ENCODE measurements at regions not wholly inside any gene's neighbourhood (a gene's known extent, or its start where the extent isn't known, plus 50 kb on each side); places are given as distances from the start of the nearest gene placed in this dataset.

- TF ChIP-seq CTCF (IDR thresholded peaks at IDR 0.05; ENCODE audit: low read depth, low read length, missing control alignments): no peak
- H3K4me3 ChIP-seq (ENCODE audit: low read depth, low read length): no peak overlapping the region
- in situ Hi-C loops (cut with HindIII; ENCODE audit: low sequenced_read_pairs): no loop called here
- DNase-seq (ENCODE audit: low read depth): no peak
Measured at GRCh38 chr14:29282169-29282568, 515.6 kb downstream of the FOXG1 start.

GRCh38 chr14:29290441-29290840 lies 523.9 kb downstream of the FOXG1 start:
- H3K4me3 ChIP-seq (ENCODE audit: low read depth, low read length): no peak overlapping the region
- DNase-seq (ENCODE audit: low read depth): no peak
- in situ Hi-C loops (cut with HindIII; ENCODE audit: low sequenced_read_pairs): no loop called here
- TF ChIP-seq CTCF (IDR thresholded peaks at IDR 0.05; ENCODE audit: low read depth, low read length, missing control alignments): no peak

DNA sequence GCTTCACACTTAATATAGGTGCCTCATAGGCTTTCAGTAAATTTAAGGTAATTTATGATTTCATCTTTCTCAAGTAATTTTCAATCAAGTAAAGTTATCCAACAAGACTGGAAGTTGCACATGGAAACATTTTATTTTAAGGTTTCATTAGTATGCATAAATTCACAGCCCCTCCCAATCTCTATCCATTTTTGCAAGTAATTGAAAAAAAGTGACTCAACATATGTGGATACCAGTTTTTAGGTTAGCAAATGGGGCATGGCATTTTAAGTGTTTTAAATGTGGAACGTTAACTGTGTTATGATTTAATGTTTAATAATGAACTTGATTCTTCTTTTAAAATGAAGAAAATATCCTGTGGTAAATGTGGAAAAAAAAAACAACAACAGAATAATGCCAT lies 532.8 kb downstream of the FOXG1 start:
- H3K4me3 ChIP-seq (ENCODE audit: low read depth, low read length): no peak overlapping the region
- in situ Hi-C loops (cut with HindIII; ENCODE audit: low sequenced_read_pairs): no loop called here
- DNase-seq (ENCODE audit: low read depth): no peak
- no peak for TF ChIP-seq CTCF (IDR thresholded peaks at IDR 0.05; ENCODE audit: low read depth, low read length, missing control alignments)

DNA sequence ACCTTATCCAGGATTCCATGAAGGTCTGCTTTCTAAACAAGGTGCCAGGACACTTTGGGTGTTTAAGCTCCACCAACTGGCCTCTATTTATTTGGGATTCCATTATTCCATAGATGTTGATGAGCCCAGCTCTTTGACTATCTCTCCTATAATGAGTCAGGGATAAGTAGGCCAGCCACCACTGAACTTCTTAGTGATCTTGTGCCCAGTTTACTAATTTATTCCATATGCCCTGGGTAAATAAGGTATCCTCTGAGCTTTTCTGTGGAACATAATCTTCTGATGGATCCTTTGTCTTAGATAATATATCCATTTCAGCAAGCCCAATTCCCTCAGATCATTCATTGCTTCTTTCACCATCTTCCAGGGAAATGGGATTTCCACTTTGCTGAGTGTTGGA lies 535.0 kb downstream of the FOXG1 start:
- no peak for TF ChIP-seq CTCF (IDR thresholded peaks at IDR 0.05; ENCODE audit: low read depth, low read length, missing control alignments)
- no peak overlapping the region for H3K4me3 ChIP-seq (ENCODE audit: low read depth, low read length)
- no peak for DNase-seq (ENCODE audit: low read depth)
- in situ Hi-C loops (cut with HindIII; ENCODE audit: low sequenced_read_pairs): no loop called here

DNA sequence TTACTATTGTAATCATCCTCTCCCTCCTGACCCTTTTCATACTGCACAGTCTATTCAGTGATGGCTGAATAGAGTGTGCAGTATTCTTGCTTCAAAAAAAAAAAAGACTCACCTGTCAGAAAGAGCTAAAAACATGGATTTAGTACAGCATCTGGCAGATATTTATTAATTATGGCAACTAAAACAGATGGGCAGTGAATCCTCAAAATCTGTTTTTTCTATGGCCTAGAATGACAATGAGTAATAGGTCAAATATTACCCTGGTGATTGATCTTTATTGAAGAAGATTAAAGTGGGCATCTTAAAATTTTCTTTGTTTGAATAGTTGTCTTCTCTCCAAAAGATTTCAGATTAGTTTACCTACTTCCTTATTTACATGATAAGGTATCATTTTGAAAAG lies 543.6 kb downstream of the FOXG1 start:
- H3K4me3 ChIP-seq (ENCODE audit: low read depth, low read length): no peak overlapping the region
- in situ Hi-C loops (cut with HindIII; ENCODE audit: low sequenced_read_pairs): no loop called here
- TF ChIP-seq CTCF (IDR thresholded peaks at IDR 0.05; ENCODE audit: low read depth, low read length, missing control alignments): no peak

GRCh38 chr14:29310757-29311156 lies 544.2 kb downstream of the FOXG1 start:
- no peak for TF ChIP-seq CTCF (IDR thresholded peaks at IDR 0.05; ENCODE audit: low read depth, low read length, missing control alignments)
- peak; percentile 23 for DNase-seq (ENCODE audit: low read depth)
- in situ Hi-C loops (cut with HindIII; ENCODE audit: low sequenced_read_pairs): no loop called here
- no peak overlapping the region for H3K4me3 ChIP-seq (ENCODE audit: low read depth, low read length)

More for the DNA sequence above, 543.6 kb downstream of the FOXG1 start:
- DNase-seq (ENCODE audit: low read depth): no peak

- no peak overlapping the region for H3K4me3 ChIP-seq (ENCODE audit: low read depth, low read length)
- no peak for TF ChIP-seq CTCF (IDR thresholded peaks at IDR 0.05; ENCODE audit: low read depth, low read length, missing control alignments)
- no peak for DNase-seq (ENCODE audit: low read depth)
- in situ Hi-C loops (cut with HindIII; ENCODE audit: low sequenced_read_pairs): no loop called here
Measured at GRCh38 chr14:29311983-29312382, 545.4 kb downstream of the FOXG1 start.

Measured in astrocyte of the cerebellum (primary cell).